H1 (cell line): ENCODE measurements at regions not wholly inside any gene's neighbourhood (a gene's known extent, or its start where the extent isn't known, plus 50 kb on each side); places are given as distances from the start of the nearest gene placed in this dataset.

Source experiments
- FOSL1 ChIP-seq: IDR thresholded peaks from 2 replicates; pipeline ENCODE4 v1.6.1; 2011; ENCODE audit warnings: mild to moderate bottlenecking, low read depth, low read length, moderate library complexity; ENCODE audit not compliant: insufficient read depth
- HDAC2 ChIP-seq, 2 experiments: fragments of 300-600 bp in 1 of 2; sonication (generic) in 1 of 2; IDR thresholded peaks; 2 replicates each; pipeline ENCODE4 v1.6.1; 2011 to 2012; ENCODE audit warnings: low read depth in 2 of 2, low read length in 2 of 2, mild to moderate bottlenecking in 2 of 2, moderate library complexity in 2 of 2, borderline replicate concordance in 1 of 2, inconsistent platforms in 1 of 2
- KDM1A ChIP-seq: fragments of 200-600, 300-600 bp; sonication (generic); IDR thresholded peaks from 2 replicates; pipeline ENCODE4 v1.7.1; 2016; ENCODE audit warnings: mild to moderate bottlenecking, low read length, borderline replicate concordance
- POLR2AphosphoS5 ChIP-seq: IDR thresholded peaks from 2 replicates; pipeline ENCODE4 v1.6.1; 2011; ENCODE audit warnings: low read depth, low read length

DNA sequence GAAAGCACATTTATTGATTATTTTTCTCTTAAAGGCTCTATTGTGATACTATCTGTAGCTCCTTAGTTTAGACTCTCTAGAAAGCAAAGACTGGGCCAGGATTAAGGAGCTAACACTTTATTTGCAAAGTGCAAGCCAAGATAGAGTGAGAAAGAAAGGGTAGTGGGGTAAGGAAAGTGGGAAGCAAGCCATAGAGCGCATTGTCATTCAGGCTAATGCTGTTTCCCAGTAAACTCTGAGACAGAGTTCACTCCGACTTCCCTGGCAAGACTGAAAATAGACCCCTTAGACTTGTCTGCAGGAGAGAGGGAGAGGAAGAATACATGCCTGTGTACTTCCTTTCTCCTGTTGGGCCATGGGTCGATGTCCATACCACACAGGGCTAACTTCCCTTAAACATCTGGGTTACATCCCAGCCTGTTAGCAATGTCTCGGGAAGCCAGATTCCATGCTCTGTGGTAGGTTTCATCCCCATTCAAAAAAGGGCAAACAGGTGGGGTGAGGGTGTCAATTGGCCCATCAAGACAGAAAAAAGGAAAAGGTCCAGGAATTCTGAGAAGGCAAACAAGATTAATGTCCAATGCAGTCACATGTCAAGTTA, 875.8 kb upstream of the CELF2 start (continued):
- no peak for TF ChIP-seq POLR2AphosphoS5
- no peak for TF ChIP-seq KDM1A
- no peak for TF ChIP-seq FOSL1
- no peak for TF ChIP-seq HDAC2 (IDR thresholded peaks at IDR 0.05; ENCODE audit: borderline replicate concordance in 1 of 2, low read depth in 2 of 2, low read length in 2 of 2)
